C4-2B (cell line): ENCODE measurements at regions not wholly inside any gene's neighbourhood (a gene's known extent, or its start where the extent isn't known, plus 50 kb on each side); places are given as distances from the start of the nearest gene placed in this dataset.

Source experiments
- CTCF ChIP-seq: fragments of 450-650 bp; conservative IDR thresholded peaks from 2 replicates; pipeline ENCODE4 v1.5.1; 2017; ENCODE audit warnings: mild to moderate bottlenecking
- ZFX ChIP-seq: fragments of 450-650 bp; IDR thresholded peaks from 2 replicates; pipeline ENCODE4 v1.6.1; 2017

GRCh38 chr10:121115154-121115553 is 264.0 kb downstream of the WDR11 start:
- no peak for TF ChIP-seq CTCF
- TF ChIP-seq ZFX: no peak
